ENCODE measurements at regions not wholly inside any gene's neighbourhood (a gene's known extent, or its start where the extent isn't known, plus 50 kb on each side); places are given as distances from the start of the nearest gene placed in this dataset.

DNA sequence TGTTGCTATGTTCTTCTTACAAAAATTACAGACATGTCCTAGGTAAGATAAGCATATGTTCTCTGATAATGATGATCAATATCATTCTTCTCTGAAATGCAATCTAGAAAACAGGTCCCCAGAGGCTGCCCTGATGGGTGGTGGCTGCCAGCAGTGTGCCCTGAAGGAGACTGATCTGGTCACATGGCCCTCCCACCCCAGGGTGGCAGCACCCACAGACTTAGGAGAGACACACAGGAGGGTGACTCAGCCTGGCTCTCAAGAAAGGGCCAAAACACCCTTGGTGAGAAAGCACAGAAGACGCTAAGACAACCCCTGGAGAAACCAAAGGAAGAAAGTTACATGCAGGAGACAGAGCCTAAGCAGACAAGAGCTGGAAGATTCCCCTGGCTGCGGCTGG lies 203.7 kb downstream of the TJP1 start:
- no peak for TF ChIP-seq POLR2A (IDR thresholded peaks at IDR 0.05; ENCODE audit: low read depth, low read length)
- no peak for TF ChIP-seq CHD1 (IDR thresholded peaks at IDR 0.05; ENCODE audit: low read depth, low read length)
- no peak for TF ChIP-seq RAD21 (IDR thresholded peaks at IDR 0.05; ENCODE audit: low read length)
- TF ChIP-seq, protein P1, sequence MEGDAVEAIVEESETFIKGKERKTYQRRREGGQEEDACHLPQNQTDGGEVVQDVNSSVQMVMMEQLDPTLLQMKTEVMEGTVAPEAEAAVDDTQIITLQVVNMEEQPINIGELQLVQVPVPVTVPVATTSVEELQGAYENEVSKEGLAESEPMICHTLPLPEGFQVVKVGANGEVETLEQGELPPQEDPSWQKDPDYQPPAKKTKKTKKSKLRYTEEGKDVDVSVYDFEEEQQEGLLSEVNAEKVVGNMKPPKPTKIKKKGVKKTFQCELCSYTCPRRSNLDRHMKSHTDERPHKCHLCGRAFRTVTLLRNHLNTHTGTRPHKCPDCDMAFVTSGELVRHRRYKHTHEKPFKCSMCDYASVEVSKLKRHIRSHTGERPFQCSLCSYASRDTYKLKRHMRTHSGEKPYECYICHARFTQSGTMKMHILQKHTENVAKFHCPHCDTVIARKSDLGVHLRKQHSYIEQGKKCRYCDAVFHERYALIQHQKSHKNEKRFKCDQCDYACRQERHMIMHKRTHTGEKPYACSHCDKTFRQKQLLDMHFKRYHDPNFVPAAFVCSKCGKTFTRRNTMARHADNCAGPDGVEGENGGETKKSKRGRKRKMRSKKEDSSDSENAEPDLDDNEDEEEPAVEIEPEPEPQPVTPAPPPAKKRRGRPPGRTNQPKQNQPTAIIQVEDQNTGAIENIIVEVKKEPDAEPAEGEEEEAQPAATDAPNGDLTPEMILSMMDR (conservative IDR thresholded peaks at IDR 0.05; ENCODE audit: low read depth, low read length), result no peak
- TF ChIP-seq RCOR1 (IDR thresholded peaks at IDR 0.05; ENCODE audit: insufficient replicate concordance, low read length), result no peak
- TF ChIP-seq, protein P2, sequence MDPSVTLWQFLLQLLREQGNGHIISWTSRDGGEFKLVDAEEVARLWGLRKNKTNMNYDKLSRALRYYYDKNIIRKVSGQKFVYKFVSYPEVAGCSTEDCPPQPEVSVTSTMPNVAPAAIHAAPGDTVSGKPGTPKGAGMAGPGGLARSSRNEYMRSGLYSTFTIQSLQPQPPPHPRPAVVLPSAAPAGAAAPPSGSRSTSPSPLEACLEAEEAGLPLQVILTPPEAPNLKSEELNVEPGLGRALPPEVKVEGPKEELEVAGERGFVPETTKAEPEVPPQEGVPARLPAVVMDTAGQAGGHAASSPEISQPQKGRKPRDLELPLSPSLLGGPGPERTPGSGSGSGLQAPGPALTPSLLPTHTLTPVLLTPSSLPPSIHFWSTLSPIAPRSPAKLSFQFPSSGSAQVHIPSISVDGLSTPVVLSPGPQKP (IDR thresholded peaks at IDR 0.05; ENCODE audit: borderline replicate concordance, low read depth, low read length), result no peak
- no peak for TF ChIP-seq MAFK (IDR thresholded peaks at IDR 0.05; ENCODE audit: low read depth, low read length)
- TF ChIP-seq CEBPB (IDR thresholded peaks at IDR 0.05; ENCODE audit: low read depth, low read length), result no peak
- no peak for TF ChIP-seq MXI1 (IDR thresholded peaks at IDR 0.05; ENCODE audit: borderline replicate concordance, low read depth, low read length)
- TF ChIP-seq, protein P3, sequence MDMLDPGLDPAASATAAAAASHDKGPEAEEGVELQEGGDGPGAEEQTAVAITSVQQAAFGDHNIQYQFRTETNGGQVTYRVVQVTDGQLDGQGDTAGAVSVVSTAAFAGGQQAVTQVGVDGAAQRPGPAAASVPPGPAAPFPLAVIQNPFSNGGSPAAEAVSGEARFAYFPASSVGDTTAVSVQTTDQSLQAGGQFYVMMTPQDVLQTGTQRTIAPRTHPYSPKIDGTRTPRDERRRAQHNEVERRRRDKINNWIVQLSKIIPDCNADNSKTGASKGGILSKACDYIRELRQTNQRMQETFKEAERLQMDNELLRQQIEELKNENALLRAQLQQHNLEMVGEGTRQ (IDR thresholded peaks at IDR 0.05; ENCODE audit: low read depth, low read length), result no peak
